DND-41 (cell line): ENCODE measurements at regions not wholly inside any gene's neighbourhood (a gene's known extent, or its start where the extent isn't known, plus 50 kb on each side); places are given as distances from the start of the nearest gene placed in this dataset.

ENCODE experiments used
- EZH2 ChIP-seq: IDR thresholded peaks from 3 replicates; pipeline ENCODE4 v1.6.1; 2012; ENCODE audit warnings: borderline replicate concordance, low read depth, mild to moderate bottlenecking, moderate library complexity, low read length, inconsistent platforms; ENCODE audit not compliant: severe bottlenecking
- TF ChIP-seq, protein P1 (sequence below): IDR thresholded peaks from 2 replicates; pipeline ENCODE4 v1.5.1; 2012; ENCODE audit warnings: borderline replicate concordance, low read length, moderate library complexity, mild to moderate bottlenecking; ENCODE audit not compliant: poor library complexity, severe bottlenecking; ENCODE audit errors: extremely low read depth

- TF ChIP-seq, protein P1, sequence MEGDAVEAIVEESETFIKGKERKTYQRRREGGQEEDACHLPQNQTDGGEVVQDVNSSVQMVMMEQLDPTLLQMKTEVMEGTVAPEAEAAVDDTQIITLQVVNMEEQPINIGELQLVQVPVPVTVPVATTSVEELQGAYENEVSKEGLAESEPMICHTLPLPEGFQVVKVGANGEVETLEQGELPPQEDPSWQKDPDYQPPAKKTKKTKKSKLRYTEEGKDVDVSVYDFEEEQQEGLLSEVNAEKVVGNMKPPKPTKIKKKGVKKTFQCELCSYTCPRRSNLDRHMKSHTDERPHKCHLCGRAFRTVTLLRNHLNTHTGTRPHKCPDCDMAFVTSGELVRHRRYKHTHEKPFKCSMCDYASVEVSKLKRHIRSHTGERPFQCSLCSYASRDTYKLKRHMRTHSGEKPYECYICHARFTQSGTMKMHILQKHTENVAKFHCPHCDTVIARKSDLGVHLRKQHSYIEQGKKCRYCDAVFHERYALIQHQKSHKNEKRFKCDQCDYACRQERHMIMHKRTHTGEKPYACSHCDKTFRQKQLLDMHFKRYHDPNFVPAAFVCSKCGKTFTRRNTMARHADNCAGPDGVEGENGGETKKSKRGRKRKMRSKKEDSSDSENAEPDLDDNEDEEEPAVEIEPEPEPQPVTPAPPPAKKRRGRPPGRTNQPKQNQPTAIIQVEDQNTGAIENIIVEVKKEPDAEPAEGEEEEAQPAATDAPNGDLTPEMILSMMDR = no peak
- TF ChIP-seq EZH2 = no peak
Measured at GRCh38 chrX:1060562-1060960, 151.9 kb downstream of the CRLF2 start.
